PC-3 (cell line): ENCODE measurements at regions not wholly inside any gene's neighbourhood (a gene's known extent, or its start where the extent isn't known, plus 50 kb on each side); places are given as distances from the start of the nearest gene placed in this dataset.
A peak's percentile ranks its signal among the peaks of the same experiment; 100 is the strongest.

ENCODE experiments used
- ATAC-seq: fragments of 200-7000 bp; cut with Tn5 transposase; 2 replicates; pipeline ENCODE4 v1.9.1; 2020; ENCODE audit warnings: mild to moderate bottlenecking, moderate library complexity
- BruUV-seq: library from RNA; stranded (reverse); fragments of 400-500 nt; replicated peaks from 2 replicates; lab custom pipeline; 2021; lab: Mats Ljungman, UMichigan
- CTCF ChIA-PET: fragments of 300-600 bp; sonication (Branson Sonifier 250); formaldehyde crosslinking; loops from one replicate; lab custom pipeline; 2022; ENCODE audit warnings: antibody characterized with exemption; lab: Charles Lee
- POLR2A ChIA-PET: fragments of 300-600 bp; sonication (Branson Sonifier 250); formaldehyde crosslinking; loops from one replicate; lab custom pipeline; 2022; ENCODE audit warnings: antibody characterized with exemption; ENCODE audit not compliant: unreplicated experiment; lab: Charles Lee
- DNase-seq: peaks from one replicate; pipeline ENCODE4 v3.0.0-alpha.2; 2015
- H2AFZ ChIP-seq: fragments of 300-600 bp; sonication (generic); 2 replicates; pipeline ENCODE4 v1.6.0; 2016; ENCODE audit warnings: antibody characterized with exemption, low read length
- H3F3A ChIP-seq: fragments of 300-600 bp; sonication (generic); one replicate; pipeline ENCODE4 v1.6.0; 2017; ENCODE audit warnings: antibody characterized with exemption, low read length, control low read depth, mild to moderate bottlenecking; ENCODE audit not compliant: unreplicated experiment
- H3K27ac ChIP-seq: fragments of 300-600 bp; sonication (generic); 2 replicates; pipeline ENCODE4 v1.5.1; 2016; ENCODE audit warnings: mild to moderate bottlenecking, low read length
- H3K27me3 ChIP-seq: fragments of 300-600 bp; sonication (generic); 2 replicates; pipeline ENCODE4 v1.6.1; 2016; ENCODE audit warnings: low read length, mixed read lengths
- H3K36me3 ChIP-seq: fragments of 300-600 bp; sonication (generic); 2 replicates; pipeline ENCODE4 v1.6.1; 2016; ENCODE audit warnings: low read depth, mixed run types, low read length, mixed read lengths
- H3K4me1 ChIP-seq: fragments of 300-600 bp; sonication (generic); 2 replicates; pipeline ENCODE4 v1.5.1; 2016; ENCODE audit warnings: low read length; ENCODE audit not compliant: insufficient read depth
- H3K4me2 ChIP-seq: fragments of 300-600 bp; sonication (generic); 2 replicates; pipeline ENCODE4 v1.6.0; 2016; ENCODE audit warnings: low read length
- H3K4me3 ChIP-seq: fragments of 300-600 bp; sonication (generic); 2 replicates; pipeline ENCODE4 v1.5.1; 2016; ENCODE audit warnings: mild to moderate bottlenecking, low read length, mixed read lengths
- H3K79me2 ChIP-seq: fragments of 300-600 bp; sonication (generic); 2 replicates; pipeline ENCODE4 v1.6.1; 2017; ENCODE audit warnings: low read length, mixed read lengths
- H3K9ac ChIP-seq: fragments of 300-600 bp; sonication (generic); 2 replicates; pipeline ENCODE4 v1.6.0; 2016; ENCODE audit warnings: mild to moderate bottlenecking, low read length
- H3K9me2 ChIP-seq: fragments of 300-600 bp; sonication (generic); replicated peaks from 2 replicates; pipeline ENCODE4 v1.6.1; 2016; ENCODE audit warnings: mixed run types, low read length, mixed read lengths
- H3K9me3 ChIP-seq: fragments of 300-600 bp; sonication (generic); 2 replicates; pipeline ENCODE4 v1.6.1; 2016; ENCODE audit warnings: low read length, mixed read lengths
- H4K20me1 ChIP-seq: fragments of 300-600 bp; sonication (generic); 2 replicates; pipeline ENCODE4 v1.6.1; 2016; ENCODE audit warnings: low read length, mixed read lengths
- CTCF ChIP-seq: fragments of 300-600 bp; sonication (generic); conservative IDR thresholded peaks from 2 replicates; pipeline ENCODE4 v1.5.1; 2017; ENCODE audit warnings: antibody characterized with exemption, low read depth, mild to moderate bottlenecking, low read length
- EZH2 ChIP-seq: fragments of 300-600 bp; sonication (generic); IDR thresholded peaks from one replicate; pipeline ENCODE4 v1.6.1; 2017; ENCODE audit warnings: antibody characterized with exemption, mild to moderate bottlenecking, low read length; ENCODE audit not compliant: unreplicated experiment
- EZH2phosphoT487 ChIP-seq: fragments of 300-600 bp; sonication (generic); IDR thresholded peaks from 2 replicates; pipeline ENCODE4 v1.6.1; 2018; ENCODE audit warnings: mild to moderate bottlenecking, antibody characterized with exemption, low read length, borderline replicate concordance
- intact Hi-C: fragments of 100-400 bp; cut with micrococcal nuclease; formaldehyde crosslinking; loops from 2 replicates; pipeline ENCODE4 v1.9.0; 2023

- no peak overlapping the region for H3K27ac ChIP-seq
- DNase-seq (peak; percentile 16), ATAC-seq (no peak)
- no TSS peak for BruUV-seq
- ChIA-PET CTCF (no interaction called here), POLR2A (no interaction called here)
- H3F3A ChIP-seq = no peaks in the 10 kb centered on the region
- no peaks in the 10 kb centered on the region for H3K27me3 ChIP-seq
- no peaks in the 10 kb centered on the region for H3K79me2 ChIP-seq
- no peaks in the 10 kb centered on the region for H3K9me2 ChIP-seq
- no peak overlapping the region for H3K4me3 ChIP-seq
- H3K9ac ChIP-seq = no peak overlapping the region
- no peaks in the 10 kb centered on the region for H4K20me1 ChIP-seq
- intact Hi-C loops = no loop called here
- H3K4me2 ChIP-seq = no peak overlapping the region
- H3K9me3 ChIP-seq = no peaks in the 10 kb centered on the region
- no peaks in the 10 kb centered on the region for H3K36me3 ChIP-seq
- no peak overlapping the region for H2AFZ ChIP-seq
- H3K4me1 ChIP-seq = no peaks in the 10 kb centered on the region
- TF ChIP-seq CTCF (no peak), EZH2phosphoT487 (no peak), EZH2 (no peak)
Observed at GRCh38 chr12:23083267-23083666, 458.3 kb downstream of the ETNK1 start.

- Histone ChIP-seq H3K27me3 (no peaks in the 10 kb centered on the region), H3K4me3 (no peak overlapping the region), H3K9me2 (no peaks in the 10 kb centered on the region), H3K27ac (no peak overlapping the region), H2AFZ (no peak overlapping the region), H3F3A (no peaks in the 10 kb centered on the region), H3K36me3 (no peaks in the 10 kb centered on the region), H3K4me2 (no peak overlapping the region), H3K4me1 (no peaks in the 10 kb centered on the region), H3K79me2 (no peaks in the 10 kb centered on the region), H4K20me1 (no peaks in the 10 kb centered on the region), H3K9me3 (no peaks in the 10 kb centered on the region), H3K9ac (no peak overlapping the region)
- no peak for ATAC-seq
- intact Hi-C loops = no loop called here
- DNase-seq = peak; percentile 77
- TF ChIP-seq CTCF (no peak), EZH2 (no peak), EZH2phosphoT487 (no peak)
- ChIA-PET CTCF (no interaction called here), POLR2A (no interaction called here)
- BruUV-seq = no TSS peak
Observed at GRCh38 chr12:23084236-23084995, 459.4 kb downstream of the ETNK1 start.

- Histone ChIP-seq H3K4me3 (no peak overlapping the region), H2AFZ (no peak overlapping the region), H3K9me2 (no peaks in the 10 kb centered on the region), H3K27ac (no peak overlapping the region), H3K4me1 (no peaks in the 10 kb centered on the region), H3K9ac (no peak overlapping the region), H3K9me3 (no peaks in the 10 kb centered on the region), H3F3A (no peaks in the 10 kb centered on the region), H3K27me3 (no peaks in the 10 kb centered on the region), H3K79me2 (no peaks in the 10 kb centered on the region), H3K4me2 (no peak overlapping the region), H4K20me1 (no peaks in the 10 kb centered on the region), H3K36me3 (no peaks in the 10 kb centered on the region)
- ChIA-PET CTCF (no interaction called here), POLR2A (no interaction called here)
- TF ChIP-seq EZH2phosphoT487 (no peak), CTCF (no peak), EZH2 (no peak)
- DNase-seq (no peak), ATAC-seq (no peak)
- intact Hi-C loops = no loop called here
- BruUV-seq = no TSS peak
Observed at GRCh38 chr12:23088594-23088993, 463.6 kb downstream of the ETNK1 start.
